ENCODE measurements at regions not wholly inside any gene's neighbourhood (a gene's known extent, or its start where the extent isn't known, plus 50 kb on each side); places are given as distances from the start of the nearest gene placed in this dataset.

DNA sequence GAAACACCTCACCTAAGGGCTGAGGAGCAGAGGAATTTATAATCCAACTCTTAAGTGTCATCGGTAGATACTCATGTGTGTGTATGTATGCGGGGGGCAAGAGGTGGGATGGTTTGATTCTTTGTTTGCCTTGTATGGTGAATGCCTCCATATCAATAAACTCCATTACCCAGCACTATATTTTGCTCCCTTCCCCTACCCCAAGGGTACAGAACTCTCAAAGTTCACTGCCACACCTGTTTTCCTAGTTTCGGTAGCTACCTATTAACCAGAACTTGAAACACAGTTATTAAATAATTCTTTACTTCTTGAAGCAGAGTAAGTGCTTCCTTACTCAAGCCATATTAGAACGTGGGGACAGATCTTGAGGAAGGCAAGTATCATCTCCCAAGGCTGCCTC, 400.8 kb upstream of the SUCLG2 start:
- DNase-seq (ENCODE audit: low read depth), result no peak

- DNase-seq (ENCODE audit: low read depth), result no peak
Measured at GRCh38 chr3:68049776-68050175, 395.4 kb upstream of the SUCLG2 start.

- no peak for DNase-seq (ENCODE audit: low read depth)
Measured at GRCh38 chr3:68045976-68046375, 391.6 kb upstream of the SUCLG2 start.

GRCh38 chr3:68033867-68034266, 379.5 kb upstream of the SUCLG2 start:
- DNase-seq (ENCODE audit: low read depth), result no peak

DNA sequence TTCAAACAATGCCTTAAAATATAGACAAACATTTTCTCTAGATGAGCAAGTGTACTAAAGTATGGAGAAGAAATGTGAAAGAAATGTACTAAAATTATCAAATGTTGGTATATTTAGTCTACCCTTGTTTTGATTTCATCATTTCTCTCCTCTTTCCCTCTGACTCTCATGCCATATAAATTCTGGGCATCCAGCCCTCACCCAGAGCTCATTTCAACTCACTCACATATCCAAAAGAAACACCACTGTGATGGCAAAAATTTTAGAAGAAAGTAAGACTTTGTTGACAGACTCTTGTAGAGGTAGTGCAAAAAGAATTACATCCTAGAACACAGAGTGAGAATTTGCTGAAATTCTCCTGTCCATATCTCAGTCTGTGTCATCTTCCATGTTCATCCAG, 377.8 kb upstream of the SUCLG2 start:
- DNase-seq (ENCODE audit: low read depth), result no peak

DNA sequence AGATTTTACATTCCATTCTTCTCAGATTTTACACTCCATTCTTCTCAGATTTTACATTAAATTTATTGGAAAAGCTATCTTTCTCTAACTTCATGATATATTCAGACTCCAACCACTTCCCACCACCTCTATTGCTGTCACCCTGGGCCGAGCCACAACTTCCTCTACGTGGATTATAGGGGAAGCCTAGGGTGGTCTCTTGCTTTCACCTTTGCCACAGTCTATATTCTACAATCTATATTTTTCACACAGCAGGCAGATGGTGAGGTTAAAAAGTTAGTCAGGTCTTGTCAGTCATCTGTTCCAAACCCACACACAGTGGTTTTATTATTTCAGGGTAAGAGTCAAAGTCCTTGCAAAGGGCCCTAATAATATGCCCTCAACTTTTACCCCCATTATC, 370.8 kb upstream of the SUCLG2 start:
- no peak for DNase-seq (ENCODE audit: low read depth)

- DNase-seq (ENCODE audit: low read depth), result no peak
Measured at GRCh38 chr3:68019876-68020275, 365.5 kb upstream of the SUCLG2 start.

- no peak for DNase-seq (ENCODE audit: low read depth)
Measured at GRCh38 chr3:68018275-68018674, 363.9 kb upstream of the SUCLG2 start.

- no peak for DNase-seq (ENCODE audit: low read depth)
Measured at GRCh38 chr3:68017069-68017468, 362.7 kb upstream of the SUCLG2 start.

DNA sequence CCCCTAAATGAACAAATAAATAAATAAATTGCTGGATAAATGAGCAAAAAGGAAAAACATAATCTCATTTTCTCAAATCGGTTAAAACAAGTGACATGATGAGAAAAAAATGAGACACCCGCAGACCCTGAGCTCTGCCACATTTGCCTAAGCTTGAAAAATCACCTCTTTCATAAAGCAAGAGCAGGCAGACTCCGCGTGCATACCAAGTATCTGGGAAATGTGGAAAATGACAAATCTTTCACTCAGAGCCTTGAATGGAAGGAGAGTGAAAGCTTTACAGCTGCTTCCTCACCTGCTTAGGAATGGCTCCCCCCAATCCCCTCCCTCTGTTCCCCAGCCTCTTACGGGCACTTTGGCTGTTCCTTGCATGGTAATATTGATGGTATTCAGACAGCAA, 355.5 kb upstream of the SUCLG2 start:
- DNase-seq (ENCODE audit: low read depth), result no peak

GRCh38 chr3:68007621-68008226, 353.3 kb upstream of the SUCLG2 start:
- DNase-seq (ENCODE audit: low read depth), result peak; percentile 7

GRCh38 chr3:68006646-68007045, 352.2 kb upstream of the SUCLG2 start:
- no peak for DNase-seq (ENCODE audit: low read depth)

- no peak for DNase-seq (ENCODE audit: low read depth)
Measured at GRCh38 chr3:68004091-68004490, 349.7 kb upstream of the SUCLG2 start.

DNA sequence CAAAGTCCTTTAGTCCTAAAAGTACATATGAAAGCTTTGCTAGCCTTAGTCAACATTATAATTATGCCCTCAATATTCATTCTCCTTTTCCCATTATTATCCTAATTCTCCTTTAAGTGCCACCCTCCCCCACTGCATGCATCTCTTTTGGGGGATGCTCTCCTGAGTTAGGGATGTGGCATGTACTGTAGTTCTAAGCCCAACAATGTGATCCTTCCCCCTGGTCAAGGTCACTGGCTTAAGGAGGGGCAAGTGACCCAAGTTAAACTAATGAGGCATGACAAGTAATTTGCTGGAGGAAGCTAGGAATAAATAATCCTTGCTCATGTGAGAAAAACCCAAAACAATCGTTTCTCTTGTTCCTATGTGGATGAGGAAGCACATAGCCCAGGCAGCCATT, 343.9 kb upstream of the SUCLG2 start:
- DNase-seq (ENCODE audit: low read depth), result no peak

GRCh38 chr3:67995206-67995605, 340.8 kb upstream of the SUCLG2 start:
- DNase-seq (ENCODE audit: low read depth), result no peak

- DNase-seq (ENCODE audit: low read depth), result no peak
Measured at GRCh38 chr3:67986706-67987105, 332.3 kb upstream of the SUCLG2 start.

DNA sequence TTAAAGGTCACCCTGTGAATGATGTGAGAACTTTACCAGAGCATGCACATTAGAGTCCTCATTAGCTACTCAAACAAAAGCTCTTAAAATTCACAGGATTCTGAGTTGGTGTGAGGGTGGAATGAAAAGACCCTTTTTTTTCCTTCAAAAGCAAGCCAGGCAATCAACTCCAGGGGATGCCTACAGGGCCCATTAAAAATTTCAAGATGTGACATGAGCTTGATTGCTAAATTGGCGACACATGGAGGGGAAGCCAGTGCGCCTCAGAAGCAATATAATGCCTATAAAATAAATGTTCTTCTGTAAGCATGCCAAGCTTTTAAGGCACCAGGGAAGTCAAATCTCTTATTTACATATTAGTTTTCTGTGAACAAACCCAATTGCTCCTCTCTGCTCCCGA, 328.8 kb upstream of the SUCLG2 start:
- DNase-seq (ENCODE audit: low read depth), result no peak

GRCh38 chr3:67981077-67981476, 326.7 kb upstream of the SUCLG2 start:
- no peak for DNase-seq (ENCODE audit: low read depth)

GRCh38 chr3:67979342-67979741, 324.9 kb upstream of the SUCLG2 start:
- no peak for DNase-seq (ENCODE audit: low read depth)

DNA sequence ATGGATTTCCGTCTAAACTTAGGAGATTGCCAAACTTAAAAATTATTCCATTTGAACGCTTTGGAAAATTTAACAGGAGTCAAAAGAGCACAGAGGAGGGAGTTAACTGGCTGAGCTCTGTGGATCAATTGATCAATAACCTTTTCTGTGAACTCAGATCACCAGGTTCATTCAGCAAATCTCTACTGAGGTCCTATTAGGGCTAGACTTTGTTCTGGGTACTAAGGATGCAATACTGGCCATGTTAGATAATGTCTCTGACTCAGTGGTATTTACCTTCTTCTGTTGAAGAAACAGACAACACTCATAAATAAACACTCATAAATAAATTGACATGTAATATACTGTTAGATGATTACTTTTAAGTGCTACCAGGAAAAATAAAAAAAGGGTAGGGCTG, 323.4 kb upstream of the SUCLG2 start:
- no peak for DNase-seq (ENCODE audit: low read depth)

DNA sequence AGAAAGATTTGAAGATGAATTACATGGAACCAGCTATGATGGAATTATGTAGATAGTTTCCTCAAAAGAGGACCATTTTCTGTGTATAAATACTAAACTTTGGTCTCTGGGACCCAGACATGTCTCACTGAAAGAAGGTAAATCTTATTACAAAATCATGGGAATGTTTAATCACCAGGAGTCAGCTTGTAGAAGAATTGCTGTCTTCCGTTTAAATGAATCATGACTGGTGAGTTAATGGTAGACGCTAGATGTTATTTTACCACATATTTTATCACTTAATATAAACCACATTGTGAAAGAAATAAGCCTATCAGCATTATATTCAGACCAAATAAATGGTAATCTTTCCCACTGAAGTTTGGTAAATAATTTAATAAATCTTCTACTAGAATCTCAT, 322.3 kb upstream of the SUCLG2 start:
- DNase-seq (ENCODE audit: low read depth), result no peak

GRCh38 chr3:67964596-67964995, 310.2 kb upstream of the SUCLG2 start:
- DNase-seq (ENCODE audit: low read depth), result no peak

- DNase-seq (ENCODE audit: low read depth), result no peak
Measured at GRCh38 chr3:67957268-67957667, 302.9 kb upstream of the SUCLG2 start.

DNA sequence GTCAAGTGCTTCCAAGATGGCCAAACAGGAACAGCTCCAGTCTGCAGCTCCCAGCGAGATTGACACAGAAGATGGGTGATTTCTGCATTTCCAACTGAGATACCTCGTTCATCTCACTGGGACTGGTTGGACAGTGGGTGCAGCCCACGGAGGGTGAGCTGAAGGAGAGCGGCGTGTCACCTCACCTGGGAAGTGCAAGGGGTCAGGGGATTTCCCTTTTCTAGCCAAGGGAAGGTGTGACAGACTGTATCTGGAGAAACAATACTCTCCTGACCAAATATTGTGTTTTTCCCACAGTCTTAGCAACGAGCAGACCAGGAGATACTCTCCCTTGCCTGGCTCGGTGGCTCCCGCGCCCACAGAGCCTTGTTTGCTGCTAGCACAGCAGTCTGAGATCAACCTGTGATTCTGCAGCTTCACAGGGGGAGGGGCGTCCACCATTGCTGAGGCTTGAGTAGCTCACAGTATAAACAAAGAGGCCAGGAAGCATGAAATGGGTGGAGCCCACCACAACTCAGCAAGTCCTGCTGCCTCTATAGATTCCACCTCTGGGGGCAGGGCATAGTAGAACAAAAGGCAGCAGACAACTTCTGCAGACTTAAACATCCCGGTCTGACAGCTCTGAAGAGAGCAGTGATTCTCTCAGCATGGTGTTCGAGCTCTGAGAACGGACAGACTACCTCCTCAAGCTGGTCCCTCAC, 293.5 kb upstream of the SUCLG2 start:
- DNase-seq (ENCODE audit: low read depth), result peak; percentile 55
